NCI-H2107 treated with DMSO at 0.1 percent for 48 hours (cell line): ENCODE measurements at regions not wholly inside any gene's neighbourhood (a gene's known extent, or its start where the extent isn't known, plus 50 kb on each side); places are given as distances from the start of the nearest gene placed in this dataset.

Experiments used
- DNase-seq: peaks from one replicate; lab custom pipeline; 2025; ENCODE audit not compliant: unreplicated experiment; lab: John Stamatoyannopoulos, UW

- DNase-seq: no peak
These were observed 186.0 kb upstream of the MKI67 start for GRCh38 chr10:128312250-128312649.

- no peak for DNase-seq
These were observed 188.5 kb upstream of the MKI67 start for GRCh38 chr10:128314686-128315085.

DNA sequence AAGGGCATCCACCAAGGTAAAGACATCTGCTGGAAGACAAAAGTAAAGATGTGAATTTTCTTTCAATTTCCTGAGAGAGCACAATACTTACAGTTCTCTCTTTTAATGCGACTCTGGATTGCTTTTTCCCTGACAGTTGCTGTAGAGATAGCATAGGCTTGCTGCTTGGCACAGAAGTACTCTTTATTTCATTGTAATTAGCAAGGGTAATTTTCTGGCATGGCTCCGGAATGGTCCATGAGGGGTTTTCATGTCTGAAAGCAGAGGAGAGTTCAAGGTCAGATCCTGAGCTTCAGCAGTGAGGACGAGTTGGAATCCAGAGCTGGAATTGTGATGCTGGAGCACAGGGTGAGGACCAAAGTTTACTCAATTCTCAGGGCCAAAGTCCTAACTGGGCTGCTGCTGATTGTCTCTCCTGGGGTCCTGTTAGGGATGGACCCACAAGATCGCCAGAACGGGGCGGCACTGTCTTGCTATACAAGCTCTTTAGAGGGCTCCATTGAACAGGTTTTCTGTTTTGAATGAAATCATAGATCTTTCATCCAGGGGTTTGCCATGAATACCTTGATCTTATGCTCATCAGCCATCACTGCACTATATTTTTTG is 190.0 kb upstream of the MKI67 start:
- DNase-seq: no peak

DNA sequence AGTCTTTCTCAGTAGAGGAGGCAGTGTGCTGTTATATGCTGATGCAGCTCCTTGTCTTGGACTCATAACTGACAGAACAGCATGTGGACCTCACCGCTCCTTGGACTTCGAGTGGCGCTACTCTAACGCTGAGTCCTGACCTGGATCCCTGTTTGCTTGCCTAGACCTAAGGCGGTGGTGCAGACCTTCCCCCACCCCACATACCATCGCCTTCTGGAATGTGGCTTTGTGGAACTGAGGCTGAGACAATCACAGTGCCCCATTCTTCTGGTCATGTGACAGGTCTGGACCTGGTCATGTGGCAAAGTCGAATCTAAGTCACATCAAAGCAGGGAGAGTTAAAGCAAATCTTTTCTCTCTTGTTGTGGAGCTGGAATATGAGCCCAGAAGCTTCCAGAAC is 190.7 kb upstream of the MKI67 start:
- no peak for DNase-seq

- DNase-seq: no peak
These were observed 192.1 kb upstream of the MKI67 start for GRCh38 chr10:128318366-128318765.

DNA sequence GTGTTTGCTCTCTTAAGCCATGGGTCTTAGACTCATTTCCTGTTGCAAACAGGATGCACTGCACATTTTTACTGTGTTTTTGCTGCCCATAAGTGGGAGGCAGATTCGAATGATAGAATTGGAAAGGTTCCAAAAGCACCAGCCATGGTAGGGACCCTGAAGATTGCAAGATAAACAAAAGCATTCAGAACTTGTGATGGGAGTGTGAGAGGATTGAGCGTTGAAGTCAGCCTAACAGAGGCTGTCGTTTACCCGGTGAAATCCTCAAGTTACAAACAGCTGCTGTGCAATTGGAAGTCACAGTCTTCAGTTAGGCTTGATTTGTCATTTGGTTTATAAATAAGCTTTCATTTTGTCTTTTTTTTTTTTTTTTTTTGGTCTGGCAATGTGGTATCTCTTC is 192.7 kb upstream of the MKI67 start:
- DNase-seq: no peak

- DNase-seq: no peak
These were observed 195.9 kb upstream of the MKI67 start for GRCh38 chr10:128322106-128322505.

DNA sequence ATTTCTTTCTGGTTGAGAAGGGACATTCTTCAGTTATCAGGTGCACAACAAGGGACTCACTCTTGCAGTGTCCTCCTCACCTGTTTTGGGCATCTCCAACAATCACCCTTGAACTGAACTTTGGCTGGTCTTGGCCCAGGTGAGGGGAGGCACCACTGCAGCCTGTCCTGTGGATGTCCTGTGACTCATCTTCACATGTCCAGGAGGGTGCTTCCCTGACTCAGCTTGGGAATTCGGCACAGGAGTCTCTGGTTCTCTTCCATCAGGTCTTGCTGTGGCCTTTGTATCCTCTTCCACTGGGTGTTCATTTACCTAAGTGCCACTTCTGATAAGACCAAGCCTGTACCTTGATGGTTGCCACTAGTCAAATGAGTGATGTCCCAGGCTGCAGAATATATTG is 196.7 kb upstream of the MKI67 start:
- DNase-seq: no peak

- no peak for DNase-seq
These were observed 198.0 kb upstream of the MKI67 start for GRCh38 chr10:128324058-128324827.

GRCh38 chr10:128325788-128326187 is 199.6 kb upstream of the MKI67 start:
- no peak for DNase-seq

GRCh38 chr10:128326251-128326650 is 200.0 kb upstream of the MKI67 start:
- DNase-seq: no peak

DNA sequence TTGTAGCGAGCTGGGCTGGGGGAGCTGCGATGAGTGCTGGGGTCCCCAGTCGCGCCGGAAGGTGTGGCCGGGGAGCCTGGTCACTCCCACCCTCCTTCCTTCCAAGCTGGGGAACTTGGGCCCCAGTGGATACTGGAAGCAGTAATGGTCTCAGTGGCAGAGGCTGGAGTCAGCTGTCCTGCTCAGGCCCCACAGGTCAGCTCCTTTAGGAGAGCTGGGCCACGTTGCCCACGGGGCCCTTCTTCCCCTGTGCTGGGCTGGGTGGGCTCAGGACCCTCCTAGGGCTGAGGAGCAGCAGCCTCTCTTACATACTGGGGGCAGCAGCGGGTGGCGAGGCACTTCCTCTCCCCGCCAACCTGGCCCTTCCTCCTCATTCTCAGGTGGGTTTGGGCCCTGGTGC is 200.6 kb upstream of the MKI67 start:
- DNase-seq: no peak

DNA sequence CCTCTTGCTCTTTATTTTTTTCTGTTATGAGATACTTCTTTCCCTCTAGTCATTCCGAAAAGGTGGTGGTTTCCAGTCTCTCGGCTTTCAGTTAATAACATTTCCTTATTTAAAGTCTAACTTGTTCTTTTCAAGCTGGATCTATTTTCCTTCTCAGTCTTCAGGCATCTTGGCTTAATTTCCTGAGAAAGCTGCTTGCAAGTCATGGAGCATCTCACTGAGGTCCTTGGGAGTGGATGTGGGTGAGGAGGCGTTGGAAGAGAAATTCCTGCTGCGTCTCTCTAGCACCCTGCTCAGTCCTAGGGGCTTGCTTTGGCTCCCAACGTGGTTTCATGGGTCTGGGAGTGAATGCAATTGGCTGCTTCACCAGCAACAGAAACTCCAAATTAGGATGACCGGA is 210.2 kb upstream of the MKI67 start:
- no peak for DNase-seq

DNA sequence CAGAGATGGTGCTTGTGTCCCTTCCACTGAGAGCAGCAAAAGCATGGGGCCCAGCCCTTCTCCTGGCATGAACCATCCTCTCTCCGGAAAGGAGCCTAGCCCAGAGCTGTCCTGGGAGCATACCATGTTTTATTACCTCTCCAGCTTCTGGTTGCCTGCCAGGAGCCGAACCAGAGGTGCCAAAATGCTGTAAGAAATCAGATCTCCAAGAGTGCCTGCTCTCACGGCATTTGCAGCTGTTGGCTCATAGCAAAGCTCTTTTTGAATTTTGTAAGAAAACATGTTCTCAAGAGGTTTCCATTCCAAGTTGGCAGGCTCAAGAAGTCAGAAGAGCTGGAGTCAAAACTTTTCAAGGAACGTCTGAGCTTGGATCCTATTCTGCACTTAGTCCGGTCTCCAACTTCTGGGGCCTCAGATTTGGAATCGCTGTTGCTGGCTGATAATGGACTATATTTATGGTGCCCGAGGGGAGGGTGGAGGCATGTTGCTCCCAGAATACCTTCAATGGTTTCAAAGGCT is 211.7 kb upstream of the MKI67 start:
- no peak for DNase-seq

DNA sequence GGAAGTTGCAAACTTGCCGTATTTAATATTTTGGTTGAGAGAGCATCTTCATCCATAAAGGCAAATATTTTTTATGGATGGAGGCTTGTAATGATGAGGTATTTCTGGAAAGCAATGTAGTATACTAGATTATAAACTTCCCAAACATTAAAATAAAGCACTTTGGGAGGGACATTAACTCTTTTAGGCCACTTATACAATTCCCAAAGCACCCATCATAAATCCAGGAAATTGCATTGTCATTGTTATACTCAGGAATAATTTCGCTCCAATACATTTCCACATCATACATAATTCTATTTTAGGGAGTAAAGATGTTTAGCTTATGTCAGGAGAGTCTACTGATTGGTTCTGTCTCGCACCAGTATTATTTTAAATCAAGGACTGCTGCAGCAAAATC is 212.7 kb upstream of the MKI67 start:
- no peak for DNase-seq

DNA sequence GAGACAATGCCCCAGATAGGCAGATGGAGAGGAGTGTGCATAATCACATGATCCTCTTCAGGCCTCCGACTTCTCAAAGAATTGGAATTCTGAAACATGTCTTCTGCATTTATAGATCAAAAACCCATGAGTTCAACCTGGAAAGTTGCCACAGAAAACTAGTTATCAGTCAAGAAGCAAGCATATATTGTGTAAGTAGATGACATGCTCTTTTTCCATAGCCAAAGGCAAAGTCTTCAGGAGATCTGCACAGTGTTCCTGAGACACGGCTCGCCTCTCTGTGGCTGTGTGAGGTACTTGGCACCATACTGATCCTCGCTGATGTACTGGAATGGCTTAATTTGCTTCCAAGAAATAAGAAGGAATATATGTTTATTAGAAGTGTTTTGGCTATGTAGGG is 213.5 kb upstream of the MKI67 start:
- no peak for DNase-seq

DNA sequence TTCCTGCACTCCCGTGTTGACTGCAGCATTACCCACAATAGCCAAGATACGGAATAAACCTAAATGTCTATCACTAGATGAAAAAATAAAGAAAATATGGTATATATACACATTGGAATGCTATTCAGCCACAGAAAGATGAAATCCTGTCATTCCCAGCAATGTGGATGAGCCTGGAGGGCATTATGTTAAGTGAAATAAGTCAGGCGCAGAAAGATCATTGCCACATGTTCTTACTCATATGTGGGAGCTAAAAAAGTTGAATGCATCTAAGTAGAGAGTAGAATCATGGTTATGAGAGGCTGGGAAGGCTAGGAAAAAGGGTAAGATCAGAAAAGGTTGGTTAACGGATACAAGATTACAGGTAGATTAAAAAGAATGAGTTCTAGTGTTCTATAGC is 219.1 kb upstream of the MKI67 start:
- DNase-seq: no peak

- DNase-seq: no peak
These were observed 234.6 kb upstream of the MKI67 start for GRCh38 chr10:128360783-128361182.

DNA sequence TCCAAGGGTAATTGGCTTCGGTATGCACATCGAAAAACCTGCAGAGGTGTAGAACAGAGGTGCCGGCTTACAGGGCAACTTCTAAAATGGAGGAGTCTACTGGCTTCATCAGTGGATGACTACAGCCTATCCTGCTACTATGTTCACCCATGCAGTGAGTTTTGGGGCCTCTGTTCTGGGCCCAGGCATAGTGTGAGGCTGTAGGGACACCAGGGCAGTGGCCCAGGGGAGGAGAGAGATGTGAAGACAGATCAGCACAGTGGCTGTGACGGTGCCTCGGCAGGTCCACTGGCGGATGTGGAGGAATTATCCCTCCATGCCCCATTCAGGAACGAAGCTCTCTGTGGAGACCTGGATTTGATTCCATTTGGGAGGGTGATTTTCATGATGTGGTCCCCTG is 235.3 kb upstream of the MKI67 start:
- no peak for DNase-seq

DNA sequence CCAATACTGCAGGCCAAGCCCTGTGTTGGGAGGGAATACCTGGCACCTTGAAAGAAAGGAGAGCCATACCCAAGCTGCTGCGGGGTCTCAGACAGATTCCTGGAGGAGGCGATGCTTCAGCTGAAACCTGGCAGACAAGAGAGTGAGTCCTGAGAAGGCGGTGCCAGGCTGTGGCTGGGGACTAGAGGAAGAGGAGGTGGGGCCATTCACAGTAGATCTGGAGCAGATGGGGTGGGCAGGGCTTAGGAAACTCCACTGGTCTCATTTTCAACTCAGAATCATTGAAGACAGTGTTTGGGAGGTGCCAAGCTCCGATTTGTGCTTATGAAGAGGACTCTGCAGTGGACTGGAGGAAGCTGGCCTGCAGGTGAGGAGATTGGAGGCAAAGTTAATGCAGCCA is 236.3 kb upstream of the MKI67 start:
- no peak for DNase-seq

DNA sequence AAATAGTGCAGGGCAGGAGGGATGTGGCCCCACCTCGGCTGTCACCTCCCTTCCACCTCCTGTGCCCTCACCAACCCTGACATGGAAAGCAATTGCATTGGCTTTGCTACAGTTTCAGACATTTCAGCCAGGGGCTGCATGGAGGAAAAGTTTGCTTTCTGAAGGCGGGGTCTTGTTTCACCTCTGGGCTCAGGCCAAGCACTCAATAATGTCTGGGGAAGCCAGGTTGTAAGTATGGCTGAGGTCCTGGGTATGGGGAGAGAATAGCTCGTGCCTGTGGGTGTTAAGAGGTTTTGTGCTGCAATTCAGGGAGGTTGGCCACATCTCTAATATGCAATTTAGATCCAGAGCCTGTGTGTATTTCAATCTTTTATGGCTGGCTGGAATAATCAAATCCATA is 238.4 kb upstream of the MKI67 start:
- no peak for DNase-seq

- DNase-seq: no peak
These were observed 239.0 kb upstream of the MKI67 start for GRCh38 chr10:128365156-128365725.
